Liver (tissue), 8 donors: ENCODE measurements at regions not wholly inside any gene's neighbourhood (a gene's known extent, or its start where the extent isn't known, plus 50 kb on each side); places are given as distances from the start of the nearest gene placed in this dataset.

Experiments
- DNase-seq: peaks from one replicate; pipeline ENCODE4 v3.0.0-alpha.2; 2017; ENCODE audit warnings: low spot score
- H3K27ac ChIP-seq, 2 donors: one replicate each; pipeline ENCODE4 v1.7.0; 2013; ENCODE audit warnings: inconsistent platforms in 2 of 2, low read length in 2 of 2, control low read depth in 1 of 2, low read depth in 1 of 2, mild to moderate bottlenecking in 1 of 2
- H3K27me3 ChIP-seq, 4 donors: one replicate each; pipeline versions ENCODE4 v1.6.1 to v1.7.0; 2013; ENCODE audit warnings: low read length in 3 of 4, inconsistent platforms in 1 of 4, mild to moderate bottlenecking in 1 of 4, moderate library complexity in 1 of 4; ENCODE audit not compliant: control insufficient read depth in 4 of 4, insufficient read depth in 4 of 4
- H3K36me3 ChIP-seq, 4 donors: one replicate each; pipeline versions ENCODE4 v1.6.1 to v1.7.0; 2013; ENCODE audit warnings: low read length in 3 of 4, mild to moderate bottlenecking in 3 of 4, low read depth in 1 of 4, moderate library complexity in 1 of 4; ENCODE audit not compliant: control insufficient read depth in 4 of 4, insufficient read depth in 3 of 4
- H3K4me1 ChIP-seq, 4 donors: one replicate each; pipeline versions ENCODE4 v1.6.1 to v1.7.0; 2013; ENCODE audit warnings: low read length in 3 of 4, mild to moderate bottlenecking in 3 of 4, moderate library complexity in 1 of 4; ENCODE audit not compliant: control insufficient read depth in 4 of 4, insufficient read depth in 4 of 4
- H3K4me3 ChIP-seq, 3 donors: one replicate each; pipeline versions ENCODE4 v1.6.1 to v1.7.0; 2013; ENCODE audit warnings: low read length in 3 of 3, control low read depth in 1 of 3, low read depth in 1 of 3, mild to moderate bottlenecking in 1 of 3
- H3K9ac ChIP-seq, 2 donors: one replicate each; pipeline ENCODE4 v1.7.0; 2013; ENCODE audit warnings: low read length in 2 of 2, mild to moderate bottlenecking in 2 of 2, moderate library complexity in 2 of 2, control low read depth in 1 of 2, low read depth in 1 of 2
- H3K9me3 ChIP-seq, 4 donors: one replicate each; pipeline versions ENCODE4 v1.6.1 to v1.7.0; 2013; ENCODE audit warnings: low read length in 3 of 4; ENCODE audit not compliant: control insufficient read depth in 4 of 4
- ATF3 ChIP-seq: IDR thresholded peaks from 2 replicates; pipeline ENCODE4 v1.6.1; 2016; ENCODE audit warnings: antibody characterized with exemption
- CTCF ChIP-seq: fragments of 150-350 bp; IDR thresholded peaks from 2 replicates; pipeline ENCODE4 v1.5.1; 2017; ENCODE audit warnings: improper control_type of control experiment, low read depth, low read length; ENCODE audit not compliant: missing input control
- EGR1 ChIP-seq, 2 donors: IDR thresholded peaks; 2 replicates each; pipeline ENCODE4 v1.6.1; 2016 to 2018; ENCODE audit warnings: antibody characterized with exemption in 2 of 2, low read depth in 2 of 2
- FOXA1 ChIP-seq: IDR thresholded peaks from 2 replicates; pipeline ENCODE4 v1.6.1; 2016; ENCODE audit warnings: antibody characterized with exemption
- FOXA2 ChIP-seq: IDR thresholded peaks from 2 replicates; pipeline ENCODE4 v1.6.1; 2016; ENCODE audit warnings: antibody characterized with exemption
- GABPA ChIP-seq, 2 donors: IDR thresholded peaks in 1 of 2; conservative IDR thresholded peaks in 1 of 2; 2 replicates each; pipeline ENCODE4 v1.6.1; 2016; ENCODE audit warnings: antibody characterized with exemption in 2 of 2, mild to moderate bottlenecking in 1 of 2, moderate library complexity in 1 of 2
- HNF4A ChIP-seq, 2 donors: conservative IDR thresholded peaks; 2 replicates each; pipeline ENCODE4 v1.6.1; 2016; ENCODE audit warnings: antibody characterized with exemption in 2 of 2, mild to moderate bottlenecking in 2 of 2
- HNF4G ChIP-seq: IDR thresholded peaks from 2 replicates; pipeline ENCODE4 v1.6.1; 2016; ENCODE audit warnings: antibody characterized with exemption
- JUND ChIP-seq, 2 donors: IDR thresholded peaks; 2 replicates each; pipeline ENCODE4 v1.6.1; 2016; ENCODE audit warnings: antibody characterized with exemption in 2 of 2
- NR2F2 ChIP-seq: IDR thresholded peaks from 2 replicates; pipeline ENCODE4 v1.6.1; 2016; ENCODE audit warnings: antibody characterized with exemption
- RAD21 ChIP-seq, 2 donors: IDR thresholded peaks; 2 replicates each; pipeline ENCODE4 v1.6.1; 2016; ENCODE audit warnings: antibody characterized with exemption in 2 of 2, mild to moderate bottlenecking in 2 of 2
- REST ChIP-seq: IDR thresholded peaks from 2 replicates; pipeline ENCODE4 v1.6.1; 2016; ENCODE audit warnings: antibody characterized with exemption, mild to moderate bottlenecking
- RXRA ChIP-seq, 2 donors: IDR thresholded peaks; 2 replicates each; pipeline ENCODE4 v1.6.1; 2017 to 2018; ENCODE audit warnings: antibody characterized with exemption in 2 of 2, mild to moderate bottlenecking in 1 of 2
- SP1 ChIP-seq: IDR thresholded peaks from 2 replicates; pipeline ENCODE4 v1.6.1; 2018; ENCODE audit warnings: antibody characterized with exemption, mild to moderate bottlenecking
- TAF1 ChIP-seq: conservative IDR thresholded peaks from 2 replicates; pipeline ENCODE4 v1.6.1; 2016; ENCODE audit warnings: antibody characterized with exemption, mild to moderate bottlenecking
- YY1 ChIP-seq: IDR thresholded peaks from 2 replicates; pipeline ENCODE4 v1.6.1; 2016; ENCODE audit warnings: antibody characterized with exemption, mild to moderate bottlenecking
- ZBTB33 ChIP-seq: IDR thresholded peaks from 2 replicates; pipeline ENCODE4 v1.6.1; 2016; ENCODE audit warnings: antibody characterized with exemption
- WGBS: extraction: QIAGEN DNeasy Blood & Tissue Kit; methylation state at CpG from one replicate; pipeline ENCODE4 v1.1.7; 2013; 5-methylcytosine and 5-hydroxymethylcytosine counted together
- donor health status: healthy.
- donor health status: healthy.
- donor health status: healthy.
- donor health status: healthy.
- donor health status: healthy.

- no peaks in the 10 kb centered on the region for H3K9me3 ChIP-seq
- whole genome bisulfite sequencing, result 47% methylated on average over 2 of the region's 2 CpGs
- no peaks in the 10 kb centered on the region for H3K4me1 ChIP-seq
- TF ChIP-seq NR2F2, result no peak
- no peak for TF ChIP-seq RAD21 (IDR thresholded peaks at IDR 0.05)
- TF ChIP-seq FOXA2, result no peak
- no peak for TF ChIP-seq SP1
- no peak for TF ChIP-seq REST
- TF ChIP-seq JUND (IDR thresholded peaks at IDR 0.05), result no peak
- TF ChIP-seq CTCF, result no peak
- TF ChIP-seq HNF4A (conservative IDR thresholded peaks at IDR 0.05), result no peak
- no peak for TF ChIP-seq ATF3
- no peak for TF ChIP-seq FOXA1
- no peak for TF ChIP-seq GABPA (IDR thresholded peaks at IDR 0.05 in 1 of 2, conservative IDR thresholded peaks at IDR 0.05 in 1 of 2)
- TF ChIP-seq YY1, result no peak
- no peak for TF ChIP-seq RXRA (IDR thresholded peaks at IDR 0.05)
- no peak for TF ChIP-seq TAF1
- TF ChIP-seq EGR1 (IDR thresholded peaks at IDR 0.05; ENCODE audit: low read depth in 2 of 2), result no peak
- no peak for TF ChIP-seq ZBTB33
- no peak for TF ChIP-seq HNF4G
- H3K36me3 ChIP-seq, result no peaks in the 10 kb centered on the region
- no peak overlapping the region for H3K9ac ChIP-seq
- H3K27ac ChIP-seq, result no peak overlapping the region
- DNase-seq, result no peak
- H3K4me3 ChIP-seq, result no peak overlapping the region
- H3K27me3 ChIP-seq, result no peaks in the 10 kb centered on the region
Measured at GRCh38 chr2:136347981-136348380, 230.0 kb upstream of the CXCR4 start.

GRCh38 chr2:136344339-136344738 is 226.4 kb upstream of the CXCR4 start:
- no peaks in the 10 kb centered on the region for H3K36me3 ChIP-seq
- DNase-seq, result no peak
- 78% methylated on average over 3 of the region's 3 CpGs for WGBS
- no peak overlapping the region for H3K27ac ChIP-seq
- no peak overlapping the region for H3K4me3 ChIP-seq
- H3K9ac ChIP-seq, result no peak overlapping the region
- TF ChIP-seq RAD21 (IDR thresholded peaks at IDR 0.05) (no peak), ZBTB33 (no peak), HNF4G (no peak), JUND (IDR thresholded peaks at IDR 0.05) (no peak), TAF1 (no peak), FOXA1 (no peak), REST (no peak)
- no peaks in the 10 kb centered on the region for H3K27me3 ChIP-seq
- H3K9me3 ChIP-seq, result peaks cover 0 to 2% (median 0%) of the 10 kb centered on the region in 4 donors
- no peaks in the 10 kb centered on the region for H3K4me1 ChIP-seq
